SK-N-MC (cell line): ENCODE measurements at regions not wholly inside any gene's neighbourhood (a gene's known extent, or its start where the extent isn't known, plus 50 kb on each side); places are given as distances from the start of the nearest gene placed in this dataset.

Experiments used
- EZH2 ChIP-seq: fragments of 200-600 bp; sonication (generic); IDR thresholded peaks from one replicate; pipeline ENCODE4 v1.6.1; 2017; ENCODE audit warnings: antibody characterized with exemption
- FOXP2 ChIP-seq: optimal IDR thresholded peaks from 2 replicates; pipeline ENCODE3; 2011; ENCODE audit warnings: mild to moderate bottlenecking, moderate library complexity; ENCODE audit not compliant: insufficient read depth; ENCODE audit errors: extremely low read length, control extremely low read depth
- POLR2AphosphoS5 ChIP-seq: IDR thresholded peaks from 2 replicates; pipeline ENCODE4 v1.6.1; 2012; ENCODE audit warnings: mild to moderate bottlenecking, low read depth, low read length, borderline replicate concordance

DNA sequence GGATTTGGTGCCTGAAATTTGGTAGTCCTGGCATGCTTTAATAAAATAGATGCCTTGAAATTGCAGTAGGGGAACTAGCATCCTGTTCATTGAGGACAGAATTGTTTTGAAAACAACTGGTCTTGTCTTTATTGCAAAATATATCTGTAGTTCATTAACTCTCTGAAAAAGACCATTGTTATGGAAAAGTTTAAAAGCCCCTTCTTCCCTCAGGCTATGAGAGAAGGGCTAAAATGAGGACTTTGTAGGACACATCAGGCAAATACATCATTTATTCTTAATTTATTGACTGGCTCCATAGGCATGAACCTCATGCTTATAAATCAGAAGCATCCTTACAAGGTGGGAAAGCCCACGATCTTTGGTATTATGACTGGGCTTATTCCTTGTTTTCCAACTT, 221.0 kb upstream of the CBLB start:
- TF ChIP-seq POLR2AphosphoS5 (no peak), EZH2 (no peak), FOXP2 (no peak)
